ENCODE measurements at regions not wholly inside any gene's neighbourhood (a gene's known extent, or its start where the extent isn't known, plus 50 kb on each side); places are given as distances from the start of the nearest gene placed in this dataset.

DNA sequence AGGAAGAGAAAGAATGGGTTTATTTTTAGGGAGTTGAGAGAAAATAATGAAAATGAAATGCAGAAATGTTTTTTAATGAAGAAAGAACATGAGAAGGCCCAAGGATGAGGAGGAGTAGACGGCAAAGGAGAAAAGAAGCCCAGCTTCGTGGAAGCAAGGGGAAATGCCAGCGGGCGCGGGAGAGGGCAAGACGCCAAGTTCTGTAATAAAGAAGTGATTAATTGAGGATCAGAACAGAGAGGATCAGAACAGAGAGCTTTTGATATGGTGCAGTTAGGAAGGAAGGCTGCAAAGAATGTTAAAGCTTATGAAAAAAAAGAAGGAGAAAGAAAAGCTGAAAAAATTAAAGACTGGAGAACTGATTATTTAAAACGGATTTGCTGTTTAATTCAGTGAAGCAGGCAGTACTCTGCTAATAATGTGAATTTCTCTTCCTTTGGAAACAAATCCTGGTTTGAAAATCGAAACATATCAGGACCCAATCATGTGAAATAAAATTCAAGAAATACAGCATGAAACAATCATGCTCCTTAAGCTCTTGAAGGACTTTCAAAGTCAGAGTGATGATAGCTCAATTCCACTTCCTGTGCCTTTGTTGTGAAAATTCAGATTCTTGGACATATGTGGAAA is 99.3 kb upstream of the SOX1 start:
- TF ChIP-seq, protein P1, sequence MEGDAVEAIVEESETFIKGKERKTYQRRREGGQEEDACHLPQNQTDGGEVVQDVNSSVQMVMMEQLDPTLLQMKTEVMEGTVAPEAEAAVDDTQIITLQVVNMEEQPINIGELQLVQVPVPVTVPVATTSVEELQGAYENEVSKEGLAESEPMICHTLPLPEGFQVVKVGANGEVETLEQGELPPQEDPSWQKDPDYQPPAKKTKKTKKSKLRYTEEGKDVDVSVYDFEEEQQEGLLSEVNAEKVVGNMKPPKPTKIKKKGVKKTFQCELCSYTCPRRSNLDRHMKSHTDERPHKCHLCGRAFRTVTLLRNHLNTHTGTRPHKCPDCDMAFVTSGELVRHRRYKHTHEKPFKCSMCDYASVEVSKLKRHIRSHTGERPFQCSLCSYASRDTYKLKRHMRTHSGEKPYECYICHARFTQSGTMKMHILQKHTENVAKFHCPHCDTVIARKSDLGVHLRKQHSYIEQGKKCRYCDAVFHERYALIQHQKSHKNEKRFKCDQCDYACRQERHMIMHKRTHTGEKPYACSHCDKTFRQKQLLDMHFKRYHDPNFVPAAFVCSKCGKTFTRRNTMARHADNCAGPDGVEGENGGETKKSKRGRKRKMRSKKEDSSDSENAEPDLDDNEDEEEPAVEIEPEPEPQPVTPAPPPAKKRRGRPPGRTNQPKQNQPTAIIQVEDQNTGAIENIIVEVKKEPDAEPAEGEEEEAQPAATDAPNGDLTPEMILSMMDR (IDR thresholded peaks at IDR 0.05) = no peak
- no peak for TF ChIP-seq BHLHE40 (IDR thresholded peaks at IDR 0.05; ENCODE audit: low read depth, low read length)
- TF ChIP-seq, protein P2, sequence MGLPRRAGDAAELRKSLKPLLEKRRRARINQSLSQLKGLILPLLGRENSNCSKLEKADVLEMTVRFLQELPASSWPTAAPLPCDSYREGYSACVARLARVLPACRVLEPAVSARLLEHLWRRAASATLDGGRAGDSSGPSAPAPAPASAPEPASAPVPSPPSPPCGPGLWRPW (IDR thresholded peaks at IDR 0.05) = no peak
- TF ChIP-seq POLR2A (IDR thresholded peaks at IDR 0.05; ENCODE audit: low read length) = no peak
- TF ChIP-seq, protein P3, sequence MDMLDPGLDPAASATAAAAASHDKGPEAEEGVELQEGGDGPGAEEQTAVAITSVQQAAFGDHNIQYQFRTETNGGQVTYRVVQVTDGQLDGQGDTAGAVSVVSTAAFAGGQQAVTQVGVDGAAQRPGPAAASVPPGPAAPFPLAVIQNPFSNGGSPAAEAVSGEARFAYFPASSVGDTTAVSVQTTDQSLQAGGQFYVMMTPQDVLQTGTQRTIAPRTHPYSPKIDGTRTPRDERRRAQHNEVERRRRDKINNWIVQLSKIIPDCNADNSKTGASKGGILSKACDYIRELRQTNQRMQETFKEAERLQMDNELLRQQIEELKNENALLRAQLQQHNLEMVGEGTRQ (IDR thresholded peaks at IDR 0.05) = no peak
- no peak for TF ChIP-seq ZNF302 (CRISPR knock-in tag; IDR thresholded peaks at IDR 0.05)
- TF ChIP-seq MYC (IDR thresholded peaks at IDR 0.05; ENCODE audit: borderline replicate concordance, low read length) = no peak
- TF ChIP-seq, protein P4, sequence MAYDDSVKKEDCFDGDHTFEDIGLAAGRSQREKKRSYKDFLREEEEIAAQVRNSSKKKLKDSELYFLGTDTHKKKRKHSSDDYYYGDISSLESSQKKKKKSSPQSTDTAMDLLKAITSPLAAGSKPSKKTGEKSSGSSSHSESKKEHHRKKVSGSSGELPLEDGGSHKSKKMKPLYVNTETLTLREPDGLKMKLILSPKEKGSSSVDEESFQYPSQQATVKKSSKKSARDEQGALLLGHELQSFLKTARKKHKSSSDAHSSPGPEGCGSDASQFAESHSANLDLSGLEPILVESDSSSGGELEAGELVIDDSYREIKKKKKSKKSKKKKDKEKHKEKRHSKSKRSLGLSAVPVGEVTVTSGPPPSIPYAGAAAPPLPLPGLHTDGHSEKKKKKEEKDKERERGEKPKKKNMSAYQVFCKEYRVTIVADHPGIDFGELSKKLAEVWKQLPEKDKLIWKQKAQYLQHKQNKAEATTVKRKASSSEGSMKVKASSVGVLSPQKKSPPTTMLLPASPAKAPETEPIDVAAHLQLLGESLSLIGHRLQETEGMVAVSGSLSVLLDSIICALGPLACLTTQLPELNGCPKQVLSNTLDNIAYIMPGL (CRISPR knock-in tag; IDR thresholded peaks at IDR 0.05; ENCODE audit: borderline replicate concordance) = no peak
- TF ChIP-seq RAD21 (conservative IDR thresholded peaks at IDR 0.05 in 1 of 2, IDR thresholded peaks at IDR 0.05 in 1 of 2) = no peak
- no peak for TF ChIP-seq FOSL2 (IDR thresholded peaks at IDR 0.05)
- no peak for TF ChIP-seq FOSL2 (CRISPR knock-in tag; IDR thresholded peaks at IDR 0.05)
- TF ChIP-seq, protein P5, sequence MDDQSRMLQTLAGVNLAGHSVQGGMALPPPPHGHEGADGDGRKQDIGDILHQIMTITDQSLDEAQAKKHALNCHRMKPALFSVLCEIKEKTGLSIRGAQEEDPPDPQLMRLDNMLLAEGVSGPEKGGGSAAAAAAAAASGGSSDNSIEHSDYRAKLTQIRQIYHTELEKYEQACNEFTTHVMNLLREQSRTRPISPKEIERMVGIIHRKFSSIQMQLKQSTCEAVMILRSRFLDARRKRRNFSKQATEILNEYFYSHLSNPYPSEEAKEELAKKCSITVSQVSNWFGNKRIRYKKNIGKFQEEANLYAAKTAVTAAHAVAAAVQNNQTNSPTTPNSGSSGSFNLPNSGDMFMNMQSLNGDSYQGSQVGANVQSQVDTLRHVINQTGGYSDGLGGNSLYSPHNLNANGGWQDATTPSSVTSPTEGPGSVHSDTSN (IDR thresholded peaks at IDR 0.05) = no peak
- TF ChIP-seq RCOR1 (IDR thresholded peaks at IDR 0.05; ENCODE audit: low read depth, low read length) = no peak
- no peak for TF ChIP-seq SMC3 (IDR thresholded peaks at IDR 0.05)

Data from A549 (cell line).